HCT116 (cell line): ENCODE measurements at regions not wholly inside any gene's neighbourhood (a gene's known extent, or its start where the extent isn't known, plus 50 kb on each side); places are given as distances from the start of the nearest gene placed in this dataset.

Experiments used
- ATAC-seq: fragments of 200-7000 bp; cut with Tn5 transposase; 2 replicates; pipeline ENCODE4 v1.9.1; 2020; ENCODE audit warnings: mild to moderate bottlenecking, moderate library complexity
- BruUV-seq: library from RNA; stranded (reverse); fragments of 400-500 nt; replicated peaks from 2 replicates; lab custom pipeline; 2021; lab: Mats Ljungman, UMichigan
- CTCF ChIA-PET: fragments of 300-600 bp; sonication (Branson Sonifier 250); formaldehyde crosslinking; loops from one replicate; lab custom pipeline; 2021; ENCODE audit warnings: antibody characterized with exemption; lab: Charles Lee
- POLR2A ChIA-PET: fragments of 300-600, 350-600 bp; sonication (Branson Sonifier 250); formaldehyde crosslinking; loops from one replicate; lab custom pipeline; 2021; ENCODE audit warnings: antibody characterized with exemption; lab: Charles Lee
- RAD21 ChIA-PET, 2 experiments: fragments of 300-600 bp; sonication (Branson Sonifier 250); formaldehyde crosslinking; loops; one replicate each; lab custom pipeline; 2023; ENCODE audit warnings: low total read pairs in 2 of 2; ENCODE audit not compliant: uncharacterized antibody in 2 of 2, unreplicated experiment in 2 of 2, low non-redundant PET in 1 of 2; lab: Charles Lee
- DNase-seq: peaks from one replicate; pipeline ENCODE4 v3.0.0-alpha.2; 2010; ENCODE audit warnings: low read depth, low spot score
- H2AFZ ChIP-seq: fragments of 200-600 bp; shearing (Covaris generic), sonication (generic); 2 replicates; pipeline ENCODE4 v1.6.1; 2017; ENCODE audit warnings: low read depth, mixed run types, mixed read lengths, antibody characterized with exemption, low read length; ENCODE audit not compliant: poor library complexity, severe bottlenecking
- H3K27ac ChIP-seq: 2 replicates; pipeline ENCODE4 v1.5.1; 2012; ENCODE audit warnings: low read depth, low read length
- H3K27me3 ChIP-seq: fragments of 200-600 bp; sonication (generic); 2 replicates; pipeline ENCODE4 v1.6.1; 2016; ENCODE audit warnings: mixed run types, low read length, mixed read lengths; ENCODE audit not compliant: insufficient read depth
- H3K36me3 ChIP-seq, 2 experiments: fragments of 200-500 bp in 1 of 2; fragments of 200-600 bp in 1 of 2; sonication (Bioruptor generic) in 1 of 2; sonication (generic) in 1 of 2; 2 replicates each; pipeline versions ENCODE4 v1.5.1 to v1.6.1; 2014 to 2016; ENCODE audit warnings: low read length in 2 of 2, inconsistent platforms in 1 of 2, mixed read lengths in 1 of 2, mixed run types in 1 of 2; ENCODE audit not compliant: insufficient read depth in 2 of 2, control insufficient read depth in 1 of 2
- H3K4me1 ChIP-seq, 2 experiments: fragments of 200-600 bp in 1 of 2; sonication (generic) in 1 of 2; 2 replicates each; pipeline versions ENCODE4 v1.5.1 to v1.6.1; 2012 to 2017; ENCODE audit warnings: low read length in 2 of 2, inconsistent platforms in 1 of 2, mild to moderate bottlenecking in 1 of 2, mixed read lengths in 1 of 2, mixed run types in 1 of 2, moderate library complexity in 1 of 2; ENCODE audit not compliant: insufficient read depth in 2 of 2, control insufficient read depth in 1 of 2
- H3K4me2 ChIP-seq: fragments of 200-600 bp; sonication (generic); 2 replicates; pipeline ENCODE4 v1.6.1; 2017; ENCODE audit warnings: mixed run types, low read length, mixed read lengths
- H3K4me3 ChIP-seq, 2 experiments: fragments of 200-600 bp in 1 of 2; sonication (generic) in 1 of 2; replicated peaks in 1 of 2; 2 replicates each; pipeline ENCODE4 v1.5.1; 2011 to 2016; ENCODE audit warnings: low read length in 2 of 2, control low read depth in 1 of 2, low read depth in 1 of 2, mild to moderate bottlenecking in 1 of 2, mixed read lengths in 1 of 2, mixed run types in 1 of 2
- H3K79me2 ChIP-seq: fragments of 200-600 bp; sonication (generic); 2 replicates; pipeline ENCODE4 v1.6.1; 2017; ENCODE audit warnings: mild to moderate bottlenecking, mixed run types, low read length, moderate library complexity, mixed read lengths; ENCODE audit not compliant: insufficient read depth
- H3K9ac ChIP-seq: fragments of 200-600 bp; sonication (generic); 2 replicates; pipeline ENCODE4 v1.6.1; 2016; ENCODE audit warnings: low read length, mixed read lengths
- H3K9me2 ChIP-seq: fragments of 200-600 bp; sonication (generic), shearing (Covaris generic); 2 replicates; pipeline ENCODE4 v1.6.1; 2017; ENCODE audit warnings: mixed run types, mild to moderate bottlenecking, moderate library complexity; ENCODE audit not compliant: insufficient read depth
- H3K9me3 ChIP-seq, 2 experiments: fragments of 200-500 bp in 1 of 2; fragments of 200-600 bp in 1 of 2; sonication (Bioruptor generic) in 1 of 2; sonication (generic) in 1 of 2; 2 replicates each; pipeline ENCODE4 v1.6.1; 2014 to 2017; ENCODE audit warnings: low read length in 2 of 2, mixed read lengths in 2 of 2, inconsistent platforms in 1 of 2, low read depth in 1 of 2, mild to moderate bottlenecking in 1 of 2, mixed run types in 1 of 2, moderate library complexity in 1 of 2; ENCODE audit not compliant: control insufficient read depth in 1 of 2, insufficient read depth in 1 of 2
- H4K20me1 ChIP-seq: fragments of 200-600 bp; sonication (generic), shearing (Covaris generic); 2 replicates; pipeline ENCODE4 v1.6.1; 2017; ENCODE audit warnings: mixed run types, mild to moderate bottlenecking, moderate library complexity; ENCODE audit not compliant: insufficient read depth
- CBX3 ChIP-seq: IDR thresholded peaks from 2 replicates; pipeline ENCODE4 v1.6.1; 2012; ENCODE audit warnings: low read depth
- CEBPB ChIP-seq: IDR thresholded peaks from 2 replicates; pipeline ENCODE4 v1.6.1; 2012; ENCODE audit warnings: low read depth
- EGR1 ChIP-seq: IDR thresholded peaks from 2 replicates; pipeline ENCODE4 v1.6.1; 2012; ENCODE audit warnings: low read depth
- ELF1 ChIP-seq: IDR thresholded peaks from 2 replicates; pipeline ENCODE4 v1.6.1; 2012; ENCODE audit warnings: low read depth, borderline replicate concordance
- EZH2 ChIP-seq: fragments of 200-600 bp; sonication (generic); IDR thresholded peaks from 2 replicates; pipeline ENCODE4 v1.6.1; 2017; ENCODE audit warnings: antibody characterized with exemption, mixed run types
- EZH2phosphoT487 ChIP-seq: fragments of 200-600 bp; IDR thresholded peaks from 2 replicates; pipeline ENCODE4 v1.6.1; 2018; ENCODE audit warnings: antibody characterized with exemption, borderline replicate concordance
- JUND ChIP-seq: IDR thresholded peaks from 2 replicates; pipeline ENCODE4 v1.6.1; 2012
- POLR2AphosphoS5 ChIP-seq: IDR thresholded peaks from 2 replicates; pipeline ENCODE4 v1.6.1; 2011; ENCODE audit warnings: mild to moderate bottlenecking, low read depth, low read length, moderate library complexity
- RAD21 ChIP-seq: IDR thresholded peaks from 2 replicates; pipeline ENCODE4 v1.6.1; 2012; ENCODE audit warnings: low read depth, mild to moderate bottlenecking
- TCF7L2 ChIP-seq: IDR thresholded peaks from 2 replicates; pipeline ENCODE4 v1.7.0; 2011; ENCODE audit warnings: borderline replicate concordance, inconsistent platforms; ENCODE audit not compliant: insufficient read depth, insufficient read length; ENCODE audit errors: extremely low read depth
- YY1 ChIP-seq: IDR thresholded peaks from 2 replicates; pipeline ENCODE4 v1.6.1; 2011; ENCODE audit warnings: low read length, low read depth, moderate library complexity, mild to moderate bottlenecking; ENCODE audit not compliant: insufficient replicate concordance; ENCODE audit errors: extremely low read depth
- ZNF274 ChIP-seq: fragments of 200-500 bp; sonication (Bioruptor generic); IDR thresholded peaks from 2 replicates; pipeline ENCODE4 v1.6.1; 2014; ENCODE audit warnings: mild to moderate bottlenecking, low read depth, low read length, inconsistent platforms
- intact Hi-C: fragments of 100-400 bp; cut with micrococcal nuclease; formaldehyde crosslinking; loops from 2 replicates; pipeline ENCODE4 v1.10.0; 2022
- TF ChIP-seq, protein P1 (sequence below): IDR thresholded peaks from 2 replicates; pipeline ENCODE4 v1.6.1; 2011; ENCODE audit warnings: mild to moderate bottlenecking, low read length, moderate library complexity; ENCODE audit not compliant: insufficient replicate concordance; ENCODE audit errors: extremely low read depth
- TF ChIP-seq, protein P2 (sequence below): IDR thresholded peaks from 2 replicates; pipeline ENCODE4 v1.6.1; 2012
- TF ChIP-seq, protein P3 (sequence below): IDR thresholded peaks from 2 replicates; pipeline ENCODE4 v1.6.1; 2012
- TF ChIP-seq, protein P4 (sequence below): IDR thresholded peaks from 2 replicates; pipeline ENCODE4 v1.6.1; 2012; ENCODE audit warnings: low read depth

DNA sequence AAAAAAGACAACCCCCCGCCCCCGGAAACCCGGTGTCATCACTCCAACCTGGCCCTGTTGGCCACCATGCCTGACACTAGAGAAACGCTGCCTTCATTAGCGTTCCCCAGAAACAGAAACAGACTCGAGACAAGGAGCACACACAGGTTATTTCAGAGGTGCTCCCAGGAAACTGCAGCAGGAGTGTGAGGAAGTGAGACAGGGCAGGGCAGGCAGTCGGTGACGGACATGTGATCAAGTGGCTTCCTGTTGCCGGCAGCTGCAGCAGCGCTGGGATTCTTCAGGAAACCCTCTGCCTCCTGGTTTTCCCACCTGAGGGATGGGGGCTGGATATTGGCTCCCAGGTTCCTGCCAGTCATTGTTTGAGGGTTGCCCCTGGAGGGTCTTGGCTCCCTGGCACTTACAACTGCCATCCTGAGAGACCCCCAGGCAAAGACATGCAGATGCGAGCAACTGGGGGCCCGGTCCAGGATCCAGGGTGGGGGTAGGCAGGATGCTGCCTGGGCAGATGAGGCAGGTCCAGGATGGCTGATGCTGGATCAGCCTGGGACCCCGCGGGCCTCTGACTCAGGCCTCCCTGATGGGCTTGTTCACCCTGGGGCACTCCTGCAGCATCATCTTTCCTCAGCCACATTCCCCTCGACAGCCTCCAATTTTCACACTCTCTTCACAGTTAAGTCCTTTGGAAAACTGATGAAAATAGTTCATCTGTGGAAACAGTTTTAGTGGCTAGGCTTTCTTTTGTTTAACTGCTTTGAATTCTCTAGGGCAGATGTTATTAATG lies 150.7 kb upstream of the SYNDIG1 start:
- Histone ChIP-seq H4K20me1 (no peaks in the 10 kb centered on the region), H3K36me3 (no peaks in the 10 kb centered on the region), H3K9me3 (peaks cover 0 to 6% of the 10 kb centered on the region in 2 experiments; a peak in 1 of 4 replicates), H3K27me3 (no peaks in the 10 kb centered on the region), H3K79me2 (no peaks in the 10 kb centered on the region), H3K4me3 (no peak overlapping the region), H3K4me2 (no peak overlapping the region), H3K4me1 (no peaks in the 10 kb centered on the region), H2AFZ (no peak overlapping the region), H3K27ac (no peak overlapping the region), H3K9ac (no peak overlapping the region), H3K9me2 (no peaks in the 10 kb centered on the region)
- no peak for DNase-seq
- ATAC-seq: no peak
- BruUV-seq: no TSS peak
- ChIA-PET RAD21 (no interaction called here), POLR2A (no interaction called here), CTCF (no interaction called here)
- TF ChIP-seq, protein P1, sequence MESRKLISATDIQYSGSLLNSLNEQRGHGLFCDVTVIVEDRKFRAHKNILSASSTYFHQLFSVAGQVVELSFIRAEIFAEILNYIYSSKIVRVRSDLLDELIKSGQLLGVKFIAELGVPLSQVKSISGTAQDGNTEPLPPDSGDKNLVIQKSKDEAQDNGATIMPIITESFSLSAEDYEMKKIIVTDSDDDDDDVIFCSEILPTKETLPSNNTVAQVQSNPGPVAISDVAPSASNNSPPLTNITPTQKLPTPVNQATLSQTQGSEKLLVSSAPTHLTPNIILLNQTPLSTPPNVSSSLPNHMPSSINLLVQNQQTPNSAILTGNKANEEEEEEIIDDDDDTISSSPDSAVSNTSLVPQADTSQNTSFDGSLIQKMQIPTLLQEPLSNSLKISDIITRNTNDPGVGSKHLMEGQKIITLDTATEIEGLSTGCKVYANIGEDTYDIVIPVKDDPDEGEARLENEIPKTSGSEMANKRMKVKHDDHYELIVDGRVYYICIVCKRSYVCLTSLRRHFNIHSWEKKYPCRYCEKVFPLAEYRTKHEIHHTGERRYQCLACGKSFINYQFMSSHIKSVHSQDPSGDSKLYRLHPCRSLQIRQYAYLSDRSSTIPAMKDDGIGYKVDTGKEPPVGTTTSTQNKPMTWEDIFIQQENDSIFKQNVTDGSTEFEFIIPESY: no peak
- TF ChIP-seq EZH2 (no peak), TCF7L2 (no peak), ZNF274 (no peak), CBX3 (no peak), ELF1 (no peak), JUND (no peak), EZH2phosphoT487 (no peak), EGR1 (no peak), RAD21 (no peak), YY1 (no peak), POLR2AphosphoS5 (no peak), CEBPB (no peak)
- TF ChIP-seq, protein P2, sequence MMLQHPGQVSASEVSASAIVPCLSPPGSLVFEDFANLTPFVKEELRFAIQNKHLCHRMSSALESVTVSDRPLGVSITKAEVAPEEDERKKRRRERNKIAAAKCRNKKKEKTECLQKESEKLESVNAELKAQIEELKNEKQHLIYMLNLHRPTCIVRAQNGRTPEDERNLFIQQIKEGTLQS: no peak
- TF ChIP-seq, protein P3, sequence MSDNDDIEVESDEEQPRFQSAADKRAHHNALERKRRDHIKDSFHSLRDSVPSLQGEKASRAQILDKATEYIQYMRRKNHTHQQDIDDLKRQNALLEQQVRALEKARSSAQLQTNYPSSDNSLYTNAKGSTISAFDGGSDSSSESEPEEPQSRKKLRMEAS: no peak
- TF ChIP-seq, protein P4, sequence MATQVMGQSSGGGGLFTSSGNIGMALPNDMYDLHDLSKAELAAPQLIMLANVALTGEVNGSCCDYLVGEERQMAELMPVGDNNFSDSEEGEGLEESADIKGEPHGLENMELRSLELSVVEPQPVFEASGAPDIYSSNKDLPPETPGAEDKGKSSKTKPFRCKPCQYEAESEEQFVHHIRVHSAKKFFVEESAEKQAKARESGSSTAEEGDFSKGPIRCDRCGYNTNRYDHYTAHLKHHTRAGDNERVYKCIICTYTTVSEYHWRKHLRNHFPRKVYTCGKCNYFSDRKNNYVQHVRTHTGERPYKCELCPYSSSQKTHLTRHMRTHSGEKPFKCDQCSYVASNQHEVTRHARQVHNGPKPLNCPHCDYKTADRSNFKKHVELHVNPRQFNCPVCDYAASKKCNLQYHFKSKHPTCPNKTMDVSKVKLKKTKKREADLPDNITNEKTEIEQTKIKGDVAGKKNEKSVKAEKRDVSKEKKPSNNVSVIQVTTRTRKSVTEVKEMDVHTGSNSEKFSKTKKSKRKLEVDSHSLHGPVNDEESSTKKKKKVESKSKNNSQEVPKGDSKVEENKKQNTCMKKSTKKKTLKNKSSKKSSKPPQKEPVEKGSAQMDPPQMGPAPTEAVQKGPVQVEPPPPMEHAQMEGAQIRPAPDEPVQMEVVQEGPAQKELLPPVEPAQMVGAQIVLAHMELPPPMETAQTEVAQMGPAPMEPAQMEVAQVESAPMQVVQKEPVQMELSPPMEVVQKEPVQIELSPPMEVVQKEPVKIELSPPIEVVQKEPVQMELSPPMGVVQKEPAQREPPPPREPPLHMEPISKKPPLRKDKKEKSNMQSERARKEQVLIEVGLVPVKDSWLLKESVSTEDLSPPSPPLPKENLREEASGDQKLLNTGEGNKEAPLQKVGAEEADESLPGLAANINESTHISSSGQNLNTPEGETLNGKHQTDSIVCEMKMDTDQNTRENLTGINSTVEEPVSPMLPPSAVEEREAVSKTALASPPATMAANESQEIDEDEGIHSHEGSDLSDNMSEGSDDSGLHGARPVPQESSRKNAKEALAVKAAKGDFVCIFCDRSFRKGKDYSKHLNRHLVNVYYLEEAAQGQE: no peak
- intact Hi-C loops: no loop called here
